ENCODE measurements at regions not wholly inside any gene's neighbourhood (a gene's known extent, or its start where the extent isn't known, plus 50 kb on each side); places are given as distances from the start of the nearest gene placed in this dataset.

- TF ChIP-seq CTCF (IDR thresholded peaks at IDR 0.05; ENCODE audit: low read depth, low read length, poor library complexity, severe bottlenecking) (no peak), EZH2phosphoT487 (IDR thresholded peaks at IDR 0.05; ENCODE audit: borderline replicate concordance, low read length) (no peak)
These were observed 382.9 kb upstream of the DPH6 start for GRCh38 chr15:35928847-35929246.
